ENCODE measurements at regions not wholly inside any gene's neighbourhood (a gene's known extent, or its start where the extent isn't known, plus 50 kb on each side); places are given as distances from the start of the nearest gene placed in this dataset.
A peak's percentile ranks its signal among the peaks of the same experiment; 100 is the strongest.

- Histone ChIP-seq H3K27ac (replicated peaks; ENCODE audit: low read length) (no peak overlapping the region), H3K4ac (ENCODE audit: low read length) (no peak overlapping the region), H4K8ac (ENCODE audit: low read depth, low read length) (no peak overlapping the region), H2BK15ac (ENCODE audit: low read length) (no peak overlapping the region), H3K36me3 (replicated peaks in 1 of 2; ENCODE audit: control insufficient read depth in 2 of 2, insufficient read depth in 2 of 2, low read length in 2 of 2) (no peaks in the 10 kb centered on the region), H2BK120ac (ENCODE audit: low read depth, low read length) (no peak overlapping the region), H3K4me2 (ENCODE audit: insufficient read depth, low read length, poor library complexity, severe bottlenecking) (no peak overlapping the region), H3K14ac (ENCODE audit: low read length) (no peak overlapping the region), H3K23ac (ENCODE audit: low read depth, low read length, poor library complexity) (no peak overlapping the region), H4K91ac (ENCODE audit: low read depth, low read length, poor library complexity) (no peak overlapping the region), H2BK5ac (ENCODE audit: low read length) (no peak overlapping the region), H3K4me3 (ENCODE audit: low read length in 2 of 2) (no peak overlapping the region), H3K79me1 (ENCODE audit: low read depth, low read length) (no peaks in the 10 kb centered on the region), H3K4me1 (ENCODE audit: control insufficient read depth in 2 of 2, insufficient read depth in 1 of 2, low read depth in 1 of 2, low read length in 2 of 2) (no peaks in the 10 kb centered on the region), H2AFZ (ENCODE audit: low read length) (peak overlapping the region; percentile 32), H3K9ac (ENCODE audit: low read depth, low read length, poor library complexity) (no peak overlapping the region), H2AK5ac (ENCODE audit: low read depth, low read length) (no peak overlapping the region), H3K18ac (ENCODE audit: low read length) (no peak overlapping the region), H2BK12ac (ENCODE audit: low read length) (no peak overlapping the region), H3K27me3 (ENCODE audit: control insufficient read depth in 3 of 3, insufficient read depth in 3 of 3, low read depth in 1 of 3, low read length in 3 of 3) (no peaks in the 10 kb centered on the region), H3K9me3 (replicated peaks in 1 of 2; ENCODE audit: control insufficient read depth in 2 of 2, insufficient read depth in 1 of 2, low read depth in 1 of 2, low read length in 2 of 2) (peaks cover 0 to 8% of the 10 kb centered on the region in 2 donors)
- no CpG with 5 or more reads among the region's 2 CpGs for WGBS, 2 donors (ENCODE audit: extremely low coverage in 2 of 2, insufficient read length in 2 of 2, insufficient replicate concordance in 1 of 2)
- DNase-seq (ENCODE audit: low spot score): no peak
Measured at GRCh38 chr1:73604739-73605138, 593.2 kb downstream of the LRRIQ3 start.

- no peak overlapping the region for H3K4me3 ChIP-seq (ENCODE audit: low read length in 2 of 2)
- H3K4me2 ChIP-seq (ENCODE audit: insufficient read depth, low read length, poor library complexity, severe bottlenecking): no peak overlapping the region
- H3K27ac ChIP-seq (replicated peaks; ENCODE audit: low read length): no peak overlapping the region
- no peaks in the 10 kb centered on the region for H3K79me1 ChIP-seq (ENCODE audit: low read depth, low read length)
- no peak overlapping the region for H2BK15ac ChIP-seq (ENCODE audit: low read length)
- H2AK5ac ChIP-seq (ENCODE audit: low read depth, low read length): no peak overlapping the region
- H3K14ac ChIP-seq (ENCODE audit: low read length): no peak overlapping the region
- peak overlapping the region; percentile 32 for H2AFZ ChIP-seq (ENCODE audit: low read length)
- H3K4me1 ChIP-seq (ENCODE audit: control insufficient read depth in 2 of 2, insufficient read depth in 1 of 2, low read depth in 1 of 2, low read length in 2 of 2): no peaks in the 10 kb centered on the region
- H4K8ac ChIP-seq (ENCODE audit: low read depth, low read length): no peak overlapping the region
- no peaks in the 10 kb centered on the region for H3K27me3 ChIP-seq (ENCODE audit: control insufficient read depth in 3 of 3, insufficient read depth in 3 of 3, low read depth in 1 of 3, low read length in 3 of 3)
- H3K18ac ChIP-seq (ENCODE audit: low read length): no peak overlapping the region
- H4K91ac ChIP-seq (ENCODE audit: low read depth, low read length, poor library complexity): no peak overlapping the region
- no peak overlapping the region for H2BK12ac ChIP-seq (ENCODE audit: low read length)
- H3K9ac ChIP-seq (ENCODE audit: low read depth, low read length, poor library complexity): no peak overlapping the region
- WGBS, 2 donors (ENCODE audit: extremely low coverage in 2 of 2, insufficient read length in 2 of 2, insufficient replicate concordance in 1 of 2): no CpG with 5 or more reads among the region's 1 CpG
- H3K4ac ChIP-seq (ENCODE audit: low read length): no peak overlapping the region
- H2BK5ac ChIP-seq (ENCODE audit: low read length): no peak overlapping the region
- H2BK120ac ChIP-seq (ENCODE audit: low read depth, low read length): no peak overlapping the region
- H3K36me3 ChIP-seq (replicated peaks in 1 of 2; ENCODE audit: control insufficient read depth in 2 of 2, insufficient read depth in 2 of 2, low read length in 2 of 2): no peaks in the 10 kb centered on the region
- no peak overlapping the region for H3K23ac ChIP-seq (ENCODE audit: low read depth, low read length, poor library complexity)
- DNase-seq (ENCODE audit: low spot score): no peak
- H3K9me3 ChIP-seq (replicated peaks in 1 of 2; ENCODE audit: control insufficient read depth in 2 of 2, insufficient read depth in 1 of 2, low read depth in 1 of 2, low read length in 2 of 2): peaks cover 0 to 8% of the 10 kb centered on the region in 2 donors
Measured at GRCh38 chr1:73604211-73604610, 593.8 kb downstream of the LRRIQ3 start.

GRCh38 chr1:73593804-73594203 lies 604.2 kb downstream of the LRRIQ3 start:
- Histone ChIP-seq H2BK5ac (ENCODE audit: low read length) (no peak overlapping the region), H3K27me3 (ENCODE audit: control insufficient read depth in 3 of 3, insufficient read depth in 3 of 3, low read depth in 1 of 3, low read length in 3 of 3) (no peaks in the 10 kb centered on the region), H3K9ac (ENCODE audit: low read depth, low read length, poor library complexity) (no peak overlapping the region), H3K18ac (ENCODE audit: low read length) (no peak overlapping the region), H3K4me1 (ENCODE audit: control insufficient read depth in 2 of 2, insufficient read depth in 1 of 2, low read depth in 1 of 2, low read length in 2 of 2) (peaks cover 2 to 12% of the 10 kb centered on the region in 2 donors), H3K9me3 (replicated peaks in 1 of 2; ENCODE audit: control insufficient read depth in 2 of 2, insufficient read depth in 1 of 2, low read depth in 1 of 2, low read length in 2 of 2) (no peaks in the 10 kb centered on the region), H3K27ac (replicated peaks; ENCODE audit: low read length) (no peak overlapping the region), H3K79me1 (ENCODE audit: low read depth, low read length) (no peaks in the 10 kb centered on the region), H3K4me3 (ENCODE audit: low read length in 2 of 2) (no peak overlapping the region), H2BK120ac (ENCODE audit: low read depth, low read length) (no peak overlapping the region), H2AFZ (ENCODE audit: low read length) (peak overlapping the region; percentile 86), H2BK15ac (ENCODE audit: low read length) (no peak overlapping the region), H3K36me3 (replicated peaks in 1 of 2; ENCODE audit: control insufficient read depth in 2 of 2, insufficient read depth in 2 of 2, low read length in 2 of 2) (no peaks in the 10 kb centered on the region), H3K4ac (ENCODE audit: low read length) (no peak overlapping the region), H4K8ac (ENCODE audit: low read depth, low read length) (no peak overlapping the region), H2BK12ac (ENCODE audit: low read length) (no peak overlapping the region), H3K23ac (ENCODE audit: low read depth, low read length, poor library complexity) (no peak overlapping the region), H3K14ac (ENCODE audit: low read length) (no peak overlapping the region), H2AK5ac (ENCODE audit: low read depth, low read length) (no peak overlapping the region), H3K4me2 (ENCODE audit: insufficient read depth, low read length, poor library complexity, severe bottlenecking) (no peak overlapping the region), H4K91ac (ENCODE audit: low read depth, low read length, poor library complexity) (no peak overlapping the region)
- DNase-seq (ENCODE audit: low spot score): no peak
- 100% methylated on average over 1 of the region's 4 CpGs; no CpG with 5 or more reads in 1 of the 2 donors for WGBS, 2 donors (ENCODE audit: extremely low coverage in 2 of 2, insufficient read length in 2 of 2, insufficient replicate concordance in 1 of 2)

GRCh38 chr1:73593364-73593763 lies 604.6 kb downstream of the LRRIQ3 start:
- no peak overlapping the region for H3K4me2 ChIP-seq (ENCODE audit: insufficient read depth, low read length, poor library complexity, severe bottlenecking)
- H3K36me3 ChIP-seq (replicated peaks in 1 of 2; ENCODE audit: control insufficient read depth in 2 of 2, insufficient read depth in 2 of 2, low read length in 2 of 2): no peaks in the 10 kb centered on the region
- no peak overlapping the region for H3K14ac ChIP-seq (ENCODE audit: low read length)
- H3K9me3 ChIP-seq (replicated peaks in 1 of 2; ENCODE audit: control insufficient read depth in 2 of 2, insufficient read depth in 1 of 2, low read depth in 1 of 2, low read length in 2 of 2): no peaks in the 10 kb centered on the region
- no peak overlapping the region for H3K9ac ChIP-seq (ENCODE audit: low read depth, low read length, poor library complexity)
- peaks cover 2 to 12% of the 10 kb centered on the region in 2 donors for H3K4me1 ChIP-seq (ENCODE audit: control insufficient read depth in 2 of 2, insufficient read depth in 1 of 2, low read depth in 1 of 2, low read length in 2 of 2)
- H2BK5ac ChIP-seq (ENCODE audit: low read length): no peak overlapping the region
- no peak overlapping the region for H4K8ac ChIP-seq (ENCODE audit: low read depth, low read length)
- H2AFZ ChIP-seq (ENCODE audit: low read length): peak overlapping the region; percentile 86
- no peak overlapping the region for H3K4me3 ChIP-seq (ENCODE audit: low read length in 2 of 2)
- no peak overlapping the region for H3K4ac ChIP-seq (ENCODE audit: low read length)
- no peak overlapping the region for H2BK120ac ChIP-seq (ENCODE audit: low read depth, low read length)
- no peak overlapping the region for H2AK5ac ChIP-seq (ENCODE audit: low read depth, low read length)
- no CpG with 5 or more reads among the region's 3 CpGs for WGBS, 2 donors (ENCODE audit: extremely low coverage in 2 of 2, insufficient read length in 2 of 2, insufficient replicate concordance in 1 of 2)
- H2BK12ac ChIP-seq (ENCODE audit: low read length): no peak overlapping the region
- H3K27ac ChIP-seq (replicated peaks; ENCODE audit: low read length): no peak overlapping the region
- H3K79me1 ChIP-seq (ENCODE audit: low read depth, low read length): no peaks in the 10 kb centered on the region
- no peaks in the 10 kb centered on the region for H3K27me3 ChIP-seq (ENCODE audit: control insufficient read depth in 3 of 3, insufficient read depth in 3 of 3, low read depth in 1 of 3, low read length in 3 of 3)
- no peak overlapping the region for H4K91ac ChIP-seq (ENCODE audit: low read depth, low read length, poor library complexity)
- no peak overlapping the region for H3K18ac ChIP-seq (ENCODE audit: low read length)
- no peak for DNase-seq (ENCODE audit: low spot score)
- H2BK15ac ChIP-seq (ENCODE audit: low read length): no peak overlapping the region
- no peak overlapping the region for H3K23ac ChIP-seq (ENCODE audit: low read depth, low read length, poor library complexity)
